ENCODE measurements at regions not wholly inside any gene's neighbourhood (a gene's known extent, or its start where the extent isn't known, plus 50 kb on each side); places are given as distances from the start of the nearest gene placed in this dataset.

DNA sequence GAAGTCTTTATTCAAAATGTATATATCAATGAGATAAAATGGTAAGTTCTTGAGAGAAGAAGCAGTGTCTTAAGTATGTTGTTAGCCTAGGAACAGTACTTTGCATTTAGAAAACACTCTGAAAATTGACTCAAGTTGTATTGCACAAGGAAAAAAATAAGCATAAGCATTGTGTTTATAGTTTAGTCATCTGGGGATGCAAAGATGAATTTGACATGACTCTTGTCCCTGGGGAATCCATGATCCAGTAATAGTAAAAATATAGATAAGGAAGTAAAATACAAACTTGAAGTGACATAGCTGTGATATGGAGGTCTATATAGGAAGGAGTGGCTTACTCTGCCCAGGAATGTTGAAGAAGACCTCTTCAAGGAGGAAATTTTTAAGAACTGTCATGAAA lies 185.0 kb upstream of the PTBP2 start:
- in situ Hi-C loops (cut with MboI; ENCODE audit: low sequenced_read_pairs): no loop called here
- Histone ChIP-seq H3K27me3 (ENCODE audit: low read depth) (no peaks in the 10 kb centered on the region), H3K4me3 (no peak overlapping the region), H3K4me1 (peaks cover 13% of the 10 kb centered on the region), H3K36me3 (replicated peaks) (no peaks in the 10 kb centered on the region), H3K9me3 (no peaks in the 10 kb centered on the region)
- DNase-seq (ENCODE audit: low spot score in 2 of 2): no peak

DNA sequence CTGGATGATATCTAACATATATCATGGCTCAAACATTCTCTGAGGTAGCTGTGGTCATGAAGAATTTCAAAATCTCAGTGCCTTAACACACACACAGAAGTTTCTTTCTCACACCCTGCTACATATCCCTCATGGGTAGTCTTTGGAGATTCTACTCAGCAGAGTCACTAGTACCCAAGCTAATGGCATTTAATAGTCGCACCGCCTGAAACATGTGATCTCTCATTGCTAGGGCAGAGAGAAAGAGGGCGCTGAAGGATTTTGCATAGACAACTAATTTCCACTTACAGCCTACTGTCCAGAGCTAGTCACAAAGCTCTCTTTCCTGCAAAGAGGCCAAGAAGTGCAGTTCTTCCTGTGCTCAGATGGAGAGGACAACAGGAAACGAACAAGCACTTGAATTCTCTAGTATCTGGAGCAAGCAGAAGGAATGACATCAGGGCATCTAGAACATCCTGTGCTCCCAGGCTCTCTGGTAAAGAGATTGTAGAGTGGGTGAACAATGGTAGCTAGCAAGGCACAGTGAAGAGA lies 183.4 kb upstream of the PTBP2 start:
- Histone ChIP-seq H3K27me3 (ENCODE audit: low read depth) (no peaks in the 10 kb centered on the region), H3K4me1 (peaks cover 13% of the 10 kb centered on the region), H3K9me3 (no peaks in the 10 kb centered on the region), H3K36me3 (replicated peaks) (no peaks in the 10 kb centered on the region), H3K4me3 (no peak overlapping the region)
- DNase-seq (ENCODE audit: low spot score in 2 of 2): peak in 1 of 2 experiments; percentile 38
- in situ Hi-C loops (cut with MboI; ENCODE audit: low sequenced_read_pairs): no loop called here

- Histone ChIP-seq H3K4me1 (peaks cover 16% of the 10 kb centered on the region), H3K36me3 (replicated peaks) (no peaks in the 10 kb centered on the region), H3K27me3 (ENCODE audit: low read depth) (no peaks in the 10 kb centered on the region), H3K4me3 (no peak overlapping the region), H3K9me3 (no peaks in the 10 kb centered on the region)
- no peak for DNase-seq (ENCODE audit: low spot score in 2 of 2)
- in situ Hi-C loops (cut with MboI; ENCODE audit: low sequenced_read_pairs): no loop called here
Measured at GRCh38 chr1:96538883-96539282, 182.7 kb upstream of the PTBP2 start.

- no peaks in the 10 kb centered on the region for H3K27me3 ChIP-seq (ENCODE audit: low read depth)
- no peaks in the 10 kb centered on the region for H3K9me3 ChIP-seq
- no peak overlapping the region for H3K4me3 ChIP-seq
- H3K4me1 ChIP-seq: peaks cover 34% of the 10 kb centered on the region
- DNase-seq (ENCODE audit: low spot score in 2 of 2): no peak
- in situ Hi-C loops (cut with MboI; ENCODE audit: low sequenced_read_pairs): no loop called here
- H3K36me3 ChIP-seq (replicated peaks): no peaks in the 10 kb centered on the region
Measured at GRCh38 chr1:96541491-96541890, 180.1 kb upstream of the PTBP2 start.

- H3K27me3 ChIP-seq (ENCODE audit: low read depth): no peaks in the 10 kb centered on the region
- no peak overlapping the region for H3K4me3 ChIP-seq
- H3K9me3 ChIP-seq: no peaks in the 10 kb centered on the region
- H3K36me3 ChIP-seq (replicated peaks): no peaks in the 10 kb centered on the region
- DNase-seq (ENCODE audit: low spot score in 2 of 2): peak; percentile 36 to 99
- in situ Hi-C loops (cut with MboI; ENCODE audit: low sequenced_read_pairs): no loop called here
- H3K4me1 ChIP-seq: peaks cover 22% of the 10 kb centered on the region
Measured at GRCh38 chr1:96544051-96544830, 177.3 kb upstream of the PTBP2 start.

GRCh38 chr1:96544831-96545221 lies 176.8 kb upstream of the PTBP2 start:
- DNase-seq (ENCODE audit: low spot score in 2 of 2): no peak
- Histone ChIP-seq H3K4me1 (peaks cover 21% of the 10 kb centered on the region), H3K9me3 (no peaks in the 10 kb centered on the region), H3K27me3 (ENCODE audit: low read depth) (no peaks in the 10 kb centered on the region), H3K36me3 (replicated peaks) (no peaks in the 10 kb centered on the region), H3K4me3 (no peak overlapping the region)
- in situ Hi-C loops (cut with MboI; ENCODE audit: low sequenced_read_pairs): no loop called here

DNA sequence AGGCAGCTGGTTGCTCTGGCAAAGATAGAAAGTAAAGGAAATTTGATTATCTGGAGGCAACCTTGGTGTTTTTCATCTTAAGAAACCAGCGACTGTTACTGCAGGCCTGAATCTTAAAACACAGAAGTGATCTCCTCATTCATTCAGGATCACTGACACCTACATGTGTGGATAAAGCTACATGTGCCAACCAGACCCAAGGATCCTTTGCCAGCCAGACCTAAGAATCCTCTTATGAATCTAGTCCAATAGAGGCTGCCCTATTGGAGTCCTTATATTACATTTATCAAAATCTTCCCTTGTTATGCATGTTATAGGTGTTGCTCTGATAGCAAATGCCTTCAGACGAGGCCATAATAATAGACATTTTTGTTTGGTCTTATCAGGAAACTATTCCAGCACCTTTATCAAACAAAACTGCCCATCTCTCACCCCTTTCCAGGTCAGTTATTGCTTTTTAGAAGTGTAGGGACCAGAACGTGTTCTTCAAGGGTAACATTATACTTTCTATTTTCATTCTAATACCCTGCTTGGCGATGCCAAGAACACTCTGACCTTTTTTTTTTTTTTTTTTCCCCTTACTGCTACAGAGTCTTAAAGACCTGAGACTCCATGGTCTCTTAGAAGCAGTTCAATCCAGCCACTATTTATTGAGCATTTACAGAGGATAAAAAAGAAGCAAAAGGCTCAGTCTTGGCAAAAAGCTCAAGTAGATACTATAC lies 175.5 kb upstream of the PTBP2 start:
- in situ Hi-C loops (cut with MboI; ENCODE audit: low sequenced_read_pairs): no loop called here
- H3K4me1 ChIP-seq: peaks cover 21% of the 10 kb centered on the region

DNA sequence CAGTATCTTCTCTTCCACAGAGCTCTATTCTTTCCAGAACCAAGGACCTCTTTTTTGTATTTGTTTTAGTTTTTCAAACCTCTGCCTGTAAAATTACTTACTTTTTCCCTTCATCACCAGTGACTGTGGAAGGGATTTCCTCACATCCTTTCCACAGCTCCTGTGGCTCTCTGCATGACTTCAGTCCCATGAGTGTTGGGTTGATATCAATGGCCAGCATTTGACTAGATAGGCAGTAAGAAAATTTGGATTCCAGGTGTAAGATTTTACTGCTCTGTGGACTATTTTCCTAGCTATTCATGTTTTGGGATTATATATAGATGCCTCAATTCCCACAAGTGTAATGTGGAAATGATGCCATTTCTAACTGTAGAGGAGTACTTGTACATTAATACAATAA lies 171.5 kb upstream of the PTBP2 start:
- no peak overlapping the region for H3K4me3 ChIP-seq
- peaks cover 8% of the 10 kb centered on the region for H3K4me1 ChIP-seq
- no peaks in the 10 kb centered on the region for H3K27me3 ChIP-seq (ENCODE audit: low read depth)
- DNase-seq (ENCODE audit: low spot score in 2 of 2): no peak
- H3K36me3 ChIP-seq (replicated peaks): no peaks in the 10 kb centered on the region
- no peaks in the 10 kb centered on the region for H3K9me3 ChIP-seq
- in situ Hi-C loops (cut with MboI; ENCODE audit: low sequenced_read_pairs): no loop called here

More for the DNA sequence above, 175.5 kb upstream of the PTBP2 start:
- DNase-seq (ENCODE audit: low spot score in 2 of 2): no peak
- no peaks in the 10 kb centered on the region for H3K9me3 ChIP-seq
- no peaks in the 10 kb centered on the region for H3K27me3 ChIP-seq (ENCODE audit: low read depth)
- H3K4me3 ChIP-seq: no peak overlapping the region
- no peaks in the 10 kb centered on the region for H3K36me3 ChIP-seq (replicated peaks)

DNA sequence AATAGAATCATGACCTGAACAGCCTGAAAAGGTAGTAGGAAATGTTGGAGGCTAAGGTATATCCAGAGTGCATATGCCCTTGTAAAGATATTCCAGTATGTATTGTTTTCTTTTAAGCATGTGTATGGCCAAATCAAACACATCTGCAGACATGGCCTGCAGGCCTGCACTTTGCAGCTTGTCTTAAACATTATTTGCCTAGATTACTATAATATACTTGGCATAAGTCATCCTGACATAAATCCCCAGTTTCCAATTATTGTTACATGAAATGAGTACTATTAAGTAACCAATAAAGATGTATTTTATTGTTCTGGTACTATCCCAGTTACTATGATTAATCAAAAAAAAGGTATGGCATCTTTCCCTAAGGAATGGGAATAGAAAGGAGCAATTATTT lies 169.1 kb upstream of the PTBP2 start:
- in situ Hi-C loops (cut with MboI; ENCODE audit: low sequenced_read_pairs): no loop called here
- DNase-seq (ENCODE audit: low spot score in 2 of 2): no peak
- H3K9me3 ChIP-seq: no peaks in the 10 kb centered on the region
- H3K4me1 ChIP-seq: peaks cover 4% of the 10 kb centered on the region
- H3K4me3 ChIP-seq: no peak overlapping the region
- no peaks in the 10 kb centered on the region for H3K36me3 ChIP-seq (replicated peaks)
- no peaks in the 10 kb centered on the region for H3K27me3 ChIP-seq (ENCODE audit: low read depth)

- no peaks in the 10 kb centered on the region for H3K36me3 ChIP-seq (replicated peaks)
- no peak for DNase-seq (ENCODE audit: low spot score in 2 of 2)
- peaks cover 18% of the 10 kb centered on the region for H3K4me1 ChIP-seq
- no peaks in the 10 kb centered on the region for H3K27me3 ChIP-seq (ENCODE audit: low read depth)
- no peak overlapping the region for H3K4me3 ChIP-seq
- H3K9me3 ChIP-seq: no peaks in the 10 kb centered on the region
- in situ Hi-C loops (cut with MboI; ENCODE audit: low sequenced_read_pairs): no loop called here
Measured at GRCh38 chr1:96553811-96554210, 167.8 kb upstream of the PTBP2 start.

GRCh38 chr1:96554364-96554763 lies 167.2 kb upstream of the PTBP2 start:
- in situ Hi-C loops (cut with MboI; ENCODE audit: low sequenced_read_pairs): no loop called here
- Histone ChIP-seq H3K4me1 (peaks cover 23% of the 10 kb centered on the region), H3K27me3 (ENCODE audit: low read depth) (no peaks in the 10 kb centered on the region), H3K9me3 (no peaks in the 10 kb centered on the region), H3K36me3 (replicated peaks) (no peaks in the 10 kb centered on the region), H3K4me3 (no peak overlapping the region)
- DNase-seq (ENCODE audit: low spot score in 2 of 2): no peak

DNA sequence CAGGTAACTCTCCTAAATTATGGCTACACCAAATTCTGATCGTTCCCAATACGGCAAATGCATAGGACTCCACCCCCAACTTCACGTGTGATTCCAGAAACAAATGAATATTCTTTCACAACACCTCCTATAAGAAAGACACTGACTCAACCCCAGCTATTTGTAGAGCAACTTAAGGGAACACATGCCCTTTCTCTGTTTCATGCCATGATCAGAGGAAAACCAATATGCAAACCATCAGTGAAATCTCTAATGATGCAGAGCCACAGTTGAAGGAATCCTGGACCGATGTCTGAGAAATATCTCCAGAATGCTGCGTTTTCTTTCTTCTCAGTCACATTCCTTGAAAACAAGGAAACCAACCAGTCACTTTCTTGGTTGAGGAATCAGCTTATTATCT lies 164.2 kb upstream of the PTBP2 start:
- Histone ChIP-seq H3K9me3 (peaks cover 6% of the 10 kb centered on the region), H3K27me3 (ENCODE audit: low read depth) (no peaks in the 10 kb centered on the region), H3K36me3 (replicated peaks) (no peaks in the 10 kb centered on the region), H3K4me1 (peaks cover 36% of the 10 kb centered on the region), H3K4me3 (no peak overlapping the region)
- in situ Hi-C loops (cut with MboI; ENCODE audit: low sequenced_read_pairs): no loop called here
- no peak for DNase-seq (ENCODE audit: low spot score in 2 of 2)

- DNase-seq (ENCODE audit: low spot score in 2 of 2): no peak
- H3K4me1 ChIP-seq: peaks cover 41% of the 10 kb centered on the region
- no peaks in the 10 kb centered on the region for H3K27me3 ChIP-seq (ENCODE audit: low read depth)
- in situ Hi-C loops (cut with MboI; ENCODE audit: low sequenced_read_pairs): no loop called here
- no peaks in the 10 kb centered on the region for H3K36me3 ChIP-seq (replicated peaks)
- H3K4me3 ChIP-seq: no peak overlapping the region
- H3K9me3 ChIP-seq: peaks cover 6% of the 10 kb centered on the region
Measured at GRCh38 chr1:96558635-96559034, 162.9 kb upstream of the PTBP2 start.

DNA sequence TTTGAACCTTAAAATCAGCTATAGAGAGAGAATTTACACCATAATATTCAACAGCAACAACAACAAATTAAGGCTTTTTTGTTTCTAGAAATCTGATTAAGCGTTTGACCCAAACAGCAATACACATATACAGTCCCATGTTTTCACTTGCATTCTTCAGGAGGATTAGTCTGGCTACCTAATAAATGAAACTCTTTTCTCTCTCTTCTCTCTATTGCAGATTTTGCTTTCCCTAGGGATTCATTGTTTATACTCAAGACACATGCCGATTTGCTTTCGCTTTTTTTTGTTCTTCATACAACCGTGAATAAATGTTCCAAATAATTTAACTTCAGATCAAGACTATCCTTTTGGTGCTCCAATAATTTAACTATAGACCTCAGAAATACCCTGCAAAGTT lies 162.4 kb upstream of the PTBP2 start:
- peaks cover 41% of the 10 kb centered on the region for H3K4me1 ChIP-seq
- H3K36me3 ChIP-seq (replicated peaks): no peaks in the 10 kb centered on the region
- H3K9me3 ChIP-seq: peaks cover 6% of the 10 kb centered on the region
- peak in 1 of 2 experiments; percentile 82 for DNase-seq (ENCODE audit: low spot score in 2 of 2)
- in situ Hi-C loops (cut with MboI; ENCODE audit: low sequenced_read_pairs): no loop called here
- peak overlapping the region; percentile 6; the same call in 1 of the 2 replicates for H3K4me3 ChIP-seq
- no peaks in the 10 kb centered on the region for H3K27me3 ChIP-seq (ENCODE audit: low read depth)

All from HAP-1 (cell line).